ENCODE measurements at regions not wholly inside any gene's neighbourhood (a gene's known extent, or its start where the extent isn't known, plus 50 kb on each side); places are given as distances from the start of the nearest gene placed in this dataset.

- TF ChIP-seq CTCF (IDR thresholded peaks at IDR 0.05; ENCODE audit: insufficient read depth, low read depth, low read length) (no peak), EZH2 (IDR thresholded peaks at IDR 0.05; ENCODE audit: insufficient read depth, low read length) (no peak)
These were observed 87.3 kb upstream of the DHRSX start for GRCh38 chrX:2588049-2588448.

All from astrocyte (in vitro differentiated cells and primary cell).